Urothelium cell line (cell line): ENCODE measurements at regions not wholly inside any gene's neighbourhood (a gene's known extent, or its start where the extent isn't known, plus 50 kb on each side); places are given as distances from the start of the nearest gene placed in this dataset.

Source experiments
- DNase-seq: peaks from one replicate; pipeline ENCODE4 v3.0.0; 2011; ENCODE audit warnings: low spot score, mixed read lengths
- FAIRE-seq: peaks from 2 replicates; lab custom pipeline; 2011; peaks lifted over from hg19 to GRCh38; lab: Jason Lieb, UNC

DNA sequence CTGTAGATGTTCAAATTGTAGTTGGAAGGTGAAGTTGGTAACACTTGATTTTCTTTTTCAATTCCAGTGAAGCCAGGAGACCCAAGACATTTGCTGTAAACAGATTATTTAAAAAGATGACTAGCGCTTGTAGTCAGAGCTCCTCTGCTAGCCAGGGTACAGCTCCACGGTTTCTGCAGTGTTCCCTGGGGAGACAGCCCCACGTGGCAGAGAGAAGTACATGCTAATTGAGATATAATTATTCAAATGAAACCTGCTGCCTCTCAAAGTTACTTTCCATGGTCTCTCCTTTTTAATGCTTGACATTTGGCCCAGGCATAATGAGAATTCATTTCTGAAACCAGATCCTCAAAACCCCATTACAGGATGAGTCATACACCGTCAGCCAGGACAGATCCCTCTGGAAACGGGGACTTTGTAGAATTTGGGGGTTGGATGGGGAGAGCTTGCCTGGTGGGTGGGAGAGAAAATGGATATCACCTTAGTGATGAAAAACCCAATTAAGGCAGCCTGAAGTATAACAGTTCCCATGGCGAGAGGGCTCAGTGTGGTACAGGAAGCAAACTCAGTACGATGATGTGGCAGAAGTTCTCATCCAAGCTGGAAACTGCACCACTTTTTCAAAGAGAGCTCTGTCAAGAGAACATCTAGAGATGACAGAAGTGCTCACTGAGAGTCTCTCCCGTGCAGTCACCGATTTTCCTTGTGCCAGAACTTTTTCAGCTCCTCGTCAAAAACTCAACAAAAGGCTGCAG is 637.7 kb upstream of the TMEM132C start:
- FAIRE-seq (no peak), DNase-seq (no peak)

DNA sequence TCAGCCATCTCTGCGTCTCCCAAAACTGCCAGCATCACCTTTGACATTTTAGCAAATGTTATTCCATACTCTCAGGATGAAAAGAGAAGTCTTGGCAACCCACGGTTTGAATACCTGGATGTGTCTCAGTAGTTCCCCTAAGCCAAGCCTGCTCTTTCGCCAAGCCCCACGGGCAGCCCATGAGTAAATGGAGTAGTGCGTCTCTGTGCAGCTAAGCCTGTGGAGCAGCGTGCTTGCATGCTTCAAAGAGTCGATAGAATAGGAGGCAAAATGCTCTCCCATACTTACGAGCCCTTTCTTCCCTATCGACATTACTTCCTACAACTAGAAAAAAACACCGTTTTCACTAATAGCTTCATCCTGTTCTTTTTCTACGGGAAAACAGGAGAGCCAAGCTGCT is 634.5 kb upstream of the TMEM132C start:
- DNase-seq (no peak), FAIRE-seq (no peak)

DNA sequence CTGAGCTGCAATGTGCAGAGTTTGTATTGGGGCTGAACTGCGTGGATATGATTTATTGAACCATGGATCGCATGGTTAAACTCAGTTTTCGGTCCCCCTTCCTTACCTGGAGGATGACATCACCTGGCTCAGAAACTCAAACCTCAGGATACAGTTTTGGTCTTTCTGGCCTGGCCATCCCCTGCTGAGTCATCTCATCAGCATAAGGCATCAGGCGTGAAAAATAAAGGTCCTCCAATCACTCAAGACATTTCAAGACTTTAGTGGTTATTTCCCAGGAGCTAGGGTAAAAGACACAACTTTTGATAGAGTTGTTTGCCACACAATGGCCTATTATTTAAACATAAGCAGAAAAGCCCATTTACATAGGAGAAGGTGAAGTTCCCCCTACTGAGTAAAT is 631.1 kb upstream of the TMEM132C start:
- DNase-seq (no peak), FAIRE-seq (no peak)

DNA sequence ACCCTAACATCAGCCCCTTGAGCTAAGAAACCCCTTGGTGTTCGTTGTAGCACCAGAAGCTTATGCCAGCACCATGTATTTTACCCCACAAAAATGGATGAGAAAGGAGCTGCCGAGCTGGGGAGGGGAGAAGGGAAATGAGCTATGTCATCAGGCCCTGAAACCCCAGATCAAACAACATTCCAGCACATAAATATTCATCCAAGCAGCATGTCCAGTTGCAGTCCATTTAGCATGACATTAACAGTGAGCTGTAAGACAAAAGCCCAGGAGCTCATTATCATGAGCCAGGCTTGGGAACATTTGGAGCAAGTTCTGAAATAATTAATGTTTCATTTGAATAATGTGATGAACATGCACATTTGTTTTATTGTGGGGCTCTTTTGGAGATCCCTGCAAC is 630.1 kb upstream of the TMEM132C start:
- no peak for FAIRE-seq
- no peak for DNase-seq

DNA sequence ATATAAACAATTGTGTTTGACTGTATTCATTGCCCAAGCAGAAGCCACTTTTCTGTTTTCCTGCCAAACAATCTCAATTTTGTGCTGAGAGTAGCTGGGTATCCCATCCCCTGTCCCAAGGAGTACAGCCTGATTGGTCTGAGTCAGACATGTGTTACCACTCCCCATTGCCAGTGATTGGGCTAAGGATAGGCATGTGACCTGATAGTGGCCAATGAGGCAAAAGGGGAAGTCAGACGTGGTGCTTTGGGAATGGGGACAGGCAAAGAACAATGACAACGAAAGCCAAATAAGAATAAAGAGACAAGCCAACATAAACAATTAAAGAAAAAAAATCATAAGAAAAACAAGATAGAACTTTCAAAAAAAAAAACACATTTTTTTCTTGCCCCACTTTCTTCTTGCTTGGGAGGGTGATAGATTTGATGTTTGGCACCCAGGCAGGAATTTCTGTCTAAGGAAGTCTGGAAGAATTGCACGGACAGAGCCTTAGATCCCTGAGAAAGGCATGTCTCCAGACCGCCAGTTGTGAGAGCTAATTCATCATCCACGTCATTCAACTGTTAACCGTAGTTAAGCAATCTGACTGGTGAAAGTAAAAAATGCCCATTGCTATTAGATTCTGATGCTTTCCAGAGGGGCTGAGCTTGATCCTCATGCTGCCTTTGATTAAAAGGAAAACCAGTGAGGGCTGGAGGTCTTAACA is 626.6 kb upstream of the TMEM132C start:
- no peak for DNase-seq
- no peak for FAIRE-seq

DNA sequence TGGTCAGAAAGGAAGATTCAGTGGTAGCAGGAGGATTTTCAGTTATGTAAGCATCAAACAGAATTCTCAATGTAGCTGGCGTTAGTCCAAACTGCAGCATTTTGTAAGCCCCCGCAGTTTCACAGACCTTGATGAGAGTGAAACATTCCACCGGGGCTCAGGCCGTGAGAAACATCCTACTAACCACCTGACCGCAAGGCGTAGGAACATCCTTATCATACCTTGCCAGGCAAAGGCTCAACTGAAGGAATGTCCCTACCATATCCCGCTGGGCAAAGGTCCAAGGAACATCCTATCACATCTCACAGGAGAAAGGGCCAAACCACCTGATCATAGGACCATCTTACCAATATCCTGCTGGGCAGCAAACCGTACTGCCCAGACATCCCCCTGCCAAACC is 624.8 kb upstream of the TMEM132C start:
- peak; percentile 31 for DNase-seq
- no peak for FAIRE-seq

DNA sequence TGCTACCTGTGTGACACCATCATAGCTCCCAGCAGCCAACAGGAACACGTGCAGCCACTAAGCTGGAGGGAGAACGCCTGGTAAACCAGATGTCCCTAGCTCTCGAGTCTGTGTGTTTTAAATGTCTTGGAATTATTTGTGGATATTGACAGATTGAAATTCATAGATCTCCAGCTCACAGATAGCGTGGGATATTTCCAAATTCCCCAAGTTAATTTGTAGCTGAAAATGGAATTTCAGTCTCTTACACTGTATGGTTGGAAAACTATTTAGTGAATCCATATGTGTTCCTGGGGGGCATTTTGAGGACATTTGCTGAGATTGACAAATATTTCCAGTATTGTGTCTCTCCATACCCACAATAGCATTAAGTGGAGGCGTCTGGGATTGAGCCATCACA is 618.6 kb upstream of the TMEM132C start:
- FAIRE-seq (no peak), DNase-seq (no peak)

DNA sequence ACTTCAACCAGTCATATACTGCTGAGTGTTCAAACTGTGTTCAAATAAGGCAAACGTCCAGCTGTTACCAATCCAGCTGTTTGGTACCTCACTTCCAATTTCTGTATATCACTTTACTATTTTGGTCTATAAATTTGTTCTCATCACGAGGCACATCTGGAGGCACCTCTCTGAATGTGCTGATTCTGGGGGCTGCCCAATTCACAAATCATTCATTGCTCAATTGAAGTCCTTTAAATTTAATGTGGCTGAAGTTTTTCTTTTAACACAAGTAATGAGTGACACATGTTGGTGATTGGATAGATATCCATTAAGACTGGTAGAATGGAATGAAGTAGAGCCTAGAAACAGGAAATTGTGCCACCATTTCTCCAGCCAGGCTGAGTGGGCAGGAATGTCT is 617.0 kb upstream of the TMEM132C start:
- FAIRE-seq (no peak), DNase-seq (no peak)

- DNase-seq (peak; percentile 40), FAIRE-seq (no peak)
Measured at GRCh38 chr12:127650626-127651025, 616.3 kb upstream of the TMEM132C start.

- no peak for FAIRE-seq
Measured at GRCh38 chr12:127652281-127652680, 614.7 kb upstream of the TMEM132C start.

DNA sequence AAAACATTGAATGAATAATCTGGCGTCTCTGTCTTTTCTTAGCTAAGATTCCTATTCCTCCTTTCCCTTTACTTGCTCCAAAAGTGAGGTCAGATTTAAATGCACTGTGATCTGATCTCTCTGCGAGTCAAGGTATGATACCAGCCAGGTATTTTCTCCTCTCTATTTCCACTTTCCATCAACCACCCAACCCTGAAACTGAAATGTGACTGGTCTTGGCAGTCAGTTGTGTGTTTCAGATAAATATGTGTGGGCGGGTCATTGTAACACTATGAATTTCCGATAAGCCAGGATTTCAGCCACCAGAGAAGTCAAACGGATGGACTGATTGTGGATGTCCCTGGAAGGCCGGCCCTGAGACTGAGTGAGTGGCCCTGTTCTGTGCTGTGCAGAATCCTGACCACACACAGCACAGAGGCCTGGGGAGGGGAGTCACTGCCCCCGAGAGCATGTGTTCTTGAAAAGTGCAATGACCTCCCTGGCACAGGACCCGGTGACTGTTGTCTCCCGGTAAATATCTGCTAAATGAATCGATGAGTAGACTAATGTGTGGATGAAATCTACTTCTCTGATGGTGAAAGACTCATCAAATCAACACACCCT is 612.5 kb upstream of the TMEM132C start:
- FAIRE-seq (no peak), DNase-seq (no peak)

More at GRCh38 chr12:127652281-127652680, 614.7 kb upstream of the TMEM132C start:
- DNase-seq = no peak

DNA sequence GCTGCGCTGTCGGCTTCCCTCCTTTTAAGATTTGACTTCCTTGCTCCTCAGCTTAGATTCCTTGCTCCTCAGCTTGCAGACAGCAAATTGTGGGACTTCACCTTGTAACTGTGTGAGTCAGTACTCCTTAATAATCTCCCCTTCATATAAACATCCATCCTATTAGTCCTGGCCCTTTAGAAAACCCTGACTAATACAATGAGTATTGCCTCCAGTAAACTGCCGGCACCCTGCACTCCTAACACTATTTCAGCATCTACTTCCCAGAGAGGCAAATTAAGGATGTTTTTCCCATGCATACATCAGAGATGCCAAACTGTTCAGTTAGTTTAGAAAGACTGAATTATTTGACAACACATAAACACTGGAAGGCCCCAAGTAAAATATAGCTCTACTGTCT is 611.3 kb upstream of the TMEM132C start:
- no peak for FAIRE-seq
- no peak for DNase-seq

- FAIRE-seq = no peak
- no peak for DNase-seq
Measured at GRCh38 chr12:127656266-127656665, 610.7 kb upstream of the TMEM132C start.

DNA sequence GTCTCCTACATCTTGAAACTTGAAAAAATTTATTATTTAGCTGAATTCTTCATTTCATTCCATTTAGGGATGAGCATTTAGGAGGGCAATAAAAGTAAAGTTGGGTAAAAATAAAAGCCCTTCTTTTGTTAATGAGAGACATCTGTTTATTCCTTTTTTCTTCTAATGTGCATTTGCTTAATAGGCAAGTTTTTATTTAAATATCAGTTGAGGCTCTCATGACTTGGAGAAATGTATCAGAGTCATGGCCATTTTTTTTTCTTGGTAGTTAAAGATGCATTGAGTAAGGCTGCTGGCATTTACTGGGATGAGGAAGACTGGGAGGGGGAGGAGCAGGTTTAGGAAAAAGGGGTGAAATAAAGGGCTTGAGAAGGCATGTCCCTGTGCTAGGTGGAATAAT is 609.9 kb upstream of the TMEM132C start:
- DNase-seq = no peak
- FAIRE-seq = no peak

DNA sequence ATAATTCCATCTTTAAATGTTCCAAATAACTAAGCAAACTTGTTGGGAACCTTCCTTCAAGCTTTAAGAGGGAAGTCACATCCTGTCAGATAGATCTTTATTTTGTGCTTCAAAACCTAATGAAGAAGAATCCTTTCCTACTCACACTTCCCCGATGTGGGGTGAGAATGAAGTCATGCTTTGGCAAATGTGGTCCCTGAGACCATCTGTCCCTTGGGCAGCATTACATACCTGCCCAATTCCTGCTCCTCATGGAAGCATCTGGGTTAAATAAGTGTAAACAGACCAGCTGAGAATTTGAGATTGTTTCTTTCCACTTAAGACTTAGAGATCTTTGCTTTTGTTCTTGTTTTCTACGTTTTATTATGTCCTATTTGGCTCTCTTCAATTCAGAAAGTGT is 606.0 kb upstream of the TMEM132C start:
- no peak for DNase-seq
- no peak for FAIRE-seq

DNA sequence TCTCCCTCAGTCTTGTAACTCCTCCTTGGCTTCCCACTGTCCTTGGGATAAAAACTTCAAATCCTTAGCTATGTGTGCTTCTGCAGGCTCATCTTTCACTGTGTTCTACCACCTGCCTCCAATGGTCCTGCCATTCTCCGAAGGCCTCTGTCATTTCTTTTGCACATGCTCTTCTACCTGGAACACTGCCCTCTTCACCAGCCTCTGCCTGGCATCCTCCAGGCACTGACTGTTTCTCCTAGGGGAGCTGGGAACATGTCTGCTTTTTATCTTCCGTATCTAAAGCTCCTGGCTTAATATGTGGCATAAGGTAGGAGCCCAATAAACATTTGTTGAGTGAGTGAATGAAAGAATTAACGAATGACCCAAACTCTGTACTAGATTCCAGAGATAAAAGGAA is 603.3 kb upstream of the TMEM132C start:
- FAIRE-seq (no peak), DNase-seq (no peak)

- FAIRE-seq (no peak), DNase-seq (no peak)
Measured at GRCh38 chr12:127664901-127665300, 602.1 kb upstream of the TMEM132C start.

DNA sequence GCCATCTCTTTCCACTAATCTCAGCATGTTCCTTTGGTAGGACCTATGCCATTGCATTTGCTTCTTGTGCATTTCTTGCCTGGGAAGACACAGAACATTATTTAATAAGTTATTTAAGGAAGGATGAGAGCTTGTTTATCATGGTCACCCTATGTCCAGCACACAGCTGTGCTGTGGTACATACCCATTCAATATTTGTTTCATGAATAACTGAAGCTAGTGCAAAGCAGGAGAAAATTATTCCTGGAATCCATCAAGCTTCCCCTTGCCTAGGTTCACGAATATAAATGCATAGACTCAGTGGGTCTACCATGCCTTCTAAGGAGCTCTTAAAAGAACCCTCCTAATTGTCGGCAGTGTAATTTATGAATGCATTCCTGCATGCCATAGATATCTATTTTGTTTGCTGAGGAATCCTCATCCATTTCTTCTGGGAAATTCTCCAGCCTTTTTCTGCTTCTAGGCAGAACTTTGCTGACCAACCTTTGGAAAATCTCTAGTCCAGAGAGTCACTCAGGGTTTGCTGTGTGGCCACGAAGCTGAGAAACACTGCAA is 599.8 kb upstream of the TMEM132C start:
- DNase-seq (no peak), FAIRE-seq (no peak)

DNA sequence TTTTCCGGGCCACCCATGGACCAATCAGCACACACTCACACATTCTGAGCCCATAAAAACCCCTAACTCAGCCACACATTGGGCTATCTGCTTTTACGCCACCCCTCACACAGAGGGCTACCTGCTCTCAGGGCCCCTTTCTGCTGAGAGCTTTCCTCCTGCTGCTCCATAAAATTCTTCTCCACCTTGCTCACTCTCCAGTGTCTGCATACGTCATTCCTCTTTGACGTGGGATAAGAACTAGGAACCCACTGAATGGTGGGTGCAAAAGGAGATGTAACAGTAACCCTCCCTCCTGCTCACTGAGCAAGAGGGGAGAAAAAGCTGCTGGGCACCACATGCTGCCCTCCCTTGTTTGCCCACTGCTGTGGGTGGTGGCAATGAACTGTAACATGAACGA is 596.7 kb upstream of the TMEM132C start:
- FAIRE-seq (no peak), DNase-seq (no peak)

DNA sequence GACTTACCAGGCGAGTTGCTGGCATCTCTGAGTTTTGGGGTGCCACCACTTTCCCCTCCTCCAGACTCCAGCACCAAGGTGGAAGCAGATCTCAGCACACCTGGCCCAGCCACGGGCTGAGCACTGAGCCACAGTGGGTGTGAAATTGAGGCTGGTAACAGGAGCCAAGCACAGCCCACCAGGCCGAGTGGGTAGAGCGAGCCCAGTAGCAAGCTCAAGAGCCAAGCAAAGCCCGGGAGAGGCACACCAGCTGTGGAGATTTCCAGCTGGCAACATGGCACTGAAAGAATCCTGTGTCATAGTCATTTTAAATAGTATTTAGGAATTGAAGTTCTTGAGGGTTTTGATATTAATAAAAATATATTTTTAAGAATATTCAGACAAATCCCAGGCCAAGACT is 596.2 kb upstream of the TMEM132C start:
- no peak for FAIRE-seq
- no peak for DNase-seq

DNA sequence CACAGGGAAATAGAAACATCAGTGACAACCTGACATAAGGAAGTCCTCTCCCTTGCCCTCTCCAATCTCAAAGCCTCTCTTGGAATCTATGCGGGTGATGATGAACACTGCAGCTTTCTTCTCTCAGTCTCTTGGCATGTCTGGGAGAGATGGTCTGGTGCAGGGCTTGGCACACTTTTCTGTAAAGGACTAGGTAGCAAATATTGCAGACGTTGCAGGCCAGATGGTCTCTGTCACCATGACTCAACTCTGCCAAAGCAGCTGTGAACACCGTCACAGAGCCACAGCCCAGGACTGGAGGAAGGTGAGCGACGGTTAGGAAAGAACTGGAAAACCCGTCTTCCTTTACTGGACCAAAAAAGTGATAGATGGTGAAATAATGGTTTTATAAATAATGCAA is 591.0 kb upstream of the TMEM132C start:
- FAIRE-seq = no peak
- no peak for DNase-seq
